GM18505 (cell line): ENCODE measurements at regions not wholly inside any gene's neighbourhood (a gene's known extent, or its start where the extent isn't known, plus 50 kb on each side); places are given as distances from the start of the nearest gene placed in this dataset.
A peak's percentile ranks its signal among the peaks of the same experiment; 100 is the strongest.

Source experiments
- ATAC-seq: cut with Tn5 transposase; IDR thresholded peaks from one replicate; pipeline ENCODE4 v1.9.1; 2021; ENCODE audit not compliant: unreplicated experiment
- POLR2A ChIP-seq: IDR thresholded peaks from 4 replicates; pipeline ENCODE4 v1.6.1; 2011; ENCODE audit warnings: borderline replicate concordance; ENCODE audit not compliant: insufficient read depth, insufficient read length; ENCODE audit errors: extremely low read depth

GRCh38 chr4:110849461-110849860, 226.6 kb upstream of the PITX2 start:
- no peak for TF ChIP-seq POLR2A
- ATAC-seq, result no peak

- no peak for ATAC-seq
Measured at GRCh38 chr4:110850461-110851442, 227.9 kb upstream of the PITX2 start.

GRCh38 chr4:110851989-110852388, 229.1 kb upstream of the PITX2 start:
- no peak for TF ChIP-seq POLR2A
- no peak for ATAC-seq

More at GRCh38 chr4:110850461-110851442, 227.9 kb upstream of the PITX2 start:
- TF ChIP-seq POLR2A, result no peak

- no peak for ATAC-seq
- TF ChIP-seq POLR2A, result no peak
Measured at GRCh38 chr4:110852793-110853192, 229.9 kb upstream of the PITX2 start.

GRCh38 chr4:110853242-110853641, 230.4 kb upstream of the PITX2 start:
- no peak for TF ChIP-seq POLR2A
- ATAC-seq, result no peak

- no peak for TF ChIP-seq POLR2A
- no peak for ATAC-seq
Measured at GRCh38 chr4:110854021-110854678, 231.3 kb upstream of the PITX2 start.

GRCh38 chr4:110860125-110860524, 237.2 kb upstream of the PITX2 start:
- ATAC-seq, result no peak
- TF ChIP-seq POLR2A, result no peak

GRCh38 chr4:110860901-110861300, 238.0 kb upstream of the PITX2 start:
- no peak for TF ChIP-seq POLR2A
- ATAC-seq, result no peak

GRCh38 chr4:110865611-110866259, 242.9 kb upstream of the PITX2 start:
- no peak for ATAC-seq
- no peak for TF ChIP-seq POLR2A

- peak; percentile 49 for ATAC-seq
- no peak for TF ChIP-seq POLR2A
Measured at GRCh38 chr4:110867251-110867960, 244.5 kb upstream of the PITX2 start.

- no peak for TF ChIP-seq POLR2A
Measured at GRCh38 chr4:110867981-110868720, 245.3 kb upstream of the PITX2 start.

GRCh38 chr4:110869114-110869513, 246.2 kb upstream of the PITX2 start:
- no peak for ATAC-seq

More at GRCh38 chr4:110867981-110868720, 245.3 kb upstream of the PITX2 start:
- ATAC-seq, result no peak

More at GRCh38 chr4:110869114-110869513, 246.2 kb upstream of the PITX2 start:
- TF ChIP-seq POLR2A, result no peak
